ENCODE measurements at regions not wholly inside any gene's neighbourhood (a gene's known extent, or its start where the extent isn't known, plus 50 kb on each side); places are given as distances from the start of the nearest gene placed in this dataset.
"Not testable (repeated sequence)": the region's sequence is repeated elsewhere in the genome, so short reads cannot be mapped to it uniquely, and the experiment has no call there.

GRCh38 chr2:90123409-90123808 lies 1431.9 kb downstream of the RPIA start:
- DNase-seq (ENCODE audit: insufficient read length, low spot score); FAIRE-seq: not testable (repeated sequence)

GRCh38 chr2:90139046-90139445 lies 1447.6 kb downstream of the RPIA start:
- FAIRE-seq; DNase-seq (ENCODE audit: insufficient read length, low spot score): not testable (repeated sequence)

- not testable (repeated sequence) for FAIRE-seq; DNase-seq (ENCODE audit: insufficient read length, low spot score)
These were observed 1450.1 kb downstream of the RPIA start for GRCh38 chr2:90141558-90141957.

GRCh38 chr2:90151805-90152204 lies 1460.3 kb downstream of the RPIA start:
- not testable (repeated sequence) for DNase-seq (ENCODE audit: insufficient read length, low spot score)
- FAIRE-seq: peak; percentile 87

- not testable (repeated sequence) for FAIRE-seq; DNase-seq (ENCODE audit: insufficient read length, low spot score)
These were observed 1479.5 kb downstream of the RPIA start for GRCh38 chr2:90170978-90171377.

- not testable (repeated sequence) for FAIRE-seq; DNase-seq (ENCODE audit: insufficient read length, low spot score)
These were observed 1481.6 kb downstream of the RPIA start for GRCh38 chr2:90173081-90173480.

GRCh38 chr2:90179591-90179990 lies 1488.1 kb downstream of the RPIA start:
- not testable (repeated sequence) for DNase-seq (ENCODE audit: insufficient read length, low spot score); FAIRE-seq

GRCh38 chr2:90207454-90208058 lies 1516.1 kb downstream of the RPIA start:
- TF ChIP-seq POLR2A (IDR thresholded peaks at IDR 0.05; ENCODE audit: low read depth, low read length): no peak
- no peak for FAIRE-seq
- DNase-seq (ENCODE audit: insufficient read length, low spot score): peak; percentile 8

GRCh38 chr2:90209009-90209408 lies 1517.5 kb downstream of the RPIA start:
- no peak for DNase-seq (ENCODE audit: insufficient read length, low spot score)
- TF ChIP-seq POLR2A (IDR thresholded peaks at IDR 0.05; ENCODE audit: low read depth, low read length): no peak
- no peak for FAIRE-seq

- TF ChIP-seq POLR2A (IDR thresholded peaks at IDR 0.05; ENCODE audit: low read depth, low read length): no peak
- DNase-seq (ENCODE audit: insufficient read length, low spot score): no peak
- no peak for FAIRE-seq
These were observed 1518.3 kb downstream of the RPIA start for GRCh38 chr2:90209806-90210205.

GRCh38 chr2:90215880-90216279 lies 1524.4 kb downstream of the RPIA start:
- FAIRE-seq; DNase-seq (ENCODE audit: insufficient read length, low spot score): not testable (repeated sequence)

GRCh38 chr2:90216801-90217200 lies 1525.3 kb downstream of the RPIA start:
- DNase-seq (ENCODE audit: insufficient read length, low spot score): not testable (repeated sequence)
- peak; percentile 53 for FAIRE-seq

GRCh38 chr2:90218534-90218933 lies 1527.1 kb downstream of the RPIA start:
- DNase-seq (ENCODE audit: insufficient read length, low spot score); FAIRE-seq: not testable (repeated sequence)

GRCh38 chr2:90220623-90221299 lies 1529.3 kb downstream of the RPIA start:
- not testable (repeated sequence) for DNase-seq (ENCODE audit: insufficient read length, low spot score); FAIRE-seq

- no peak for FAIRE-seq
- TF ChIP-seq POLR2A (IDR thresholded peaks at IDR 0.05; ENCODE audit: low read depth, low read length): no peak
- DNase-seq (ENCODE audit: insufficient read length, low spot score): no peak
These were observed 1529.8 kb downstream of the RPIA start for GRCh38 chr2:90221300-90221651.

GRCh38 chr2:90224767-90225166 lies 1533.3 kb downstream of the RPIA start:
- DNase-seq (ENCODE audit: insufficient read length, low spot score): not testable (repeated sequence)
- peak; percentile 43 for FAIRE-seq

- peak; percentile 89 for FAIRE-seq
- DNase-seq (ENCODE audit: insufficient read length, low spot score): not testable (repeated sequence)
These were observed 1535.1 kb downstream of the RPIA start for GRCh38 chr2:90226465-90227072.

GRCh38 chr2:90231199-90231598 lies 1539.7 kb downstream of the RPIA start:
- FAIRE-seq; DNase-seq (ENCODE audit: insufficient read length, low spot score): not testable (repeated sequence)

GRCh38 chr2:90235452-90235851 lies 1544.0 kb downstream of the RPIA start:
- DNase-seq (ENCODE audit: insufficient read length, low spot score); FAIRE-seq: not testable (repeated sequence)

- not testable (repeated sequence) for DNase-seq (ENCODE audit: insufficient read length, low spot score); FAIRE-seq
These were observed 1546.5 kb downstream of the RPIA start for GRCh38 chr2:90237923-90238361.

Measured in H54 (cell line).